HFFc6 (cell line): ENCODE measurements at regions not wholly inside any gene's neighbourhood (a gene's known extent, or its start where the extent isn't known, plus 50 kb on each side); places are given as distances from the start of the nearest gene placed in this dataset.

Experiments
- DNase-seq: peaks from one replicate; pipeline ENCODE4 v3.0.0-alpha.2; 2018
- H3K27ac Mint-ChIP-seq: 2 replicates; pipeline ENCODE4 v1.8.0; 2020; ENCODE audit warnings: mild to moderate bottlenecking, mixed read lengths
- H3K27me3 Mint-ChIP-seq: 2 replicates; pipeline ENCODE4 v1.8.0; 2021; ENCODE audit warnings: mild to moderate bottlenecking, moderate library complexity, mixed read lengths; ENCODE audit not compliant: insufficient read depth
- H3K36me3 Mint-ChIP-seq: 2 replicates; pipeline ENCODE4 v1.8.0; 2021; ENCODE audit warnings: low read depth, mixed read lengths
- H3K4me1 Mint-ChIP-seq: 2 replicates; pipeline ENCODE4 v1.8.0; 2020; ENCODE audit warnings: low read depth, mixed read lengths
- H3K4me3 Mint-ChIP-seq: 2 replicates; pipeline ENCODE4 v1.8.0; 2020; ENCODE audit warnings: mild to moderate bottlenecking, moderate library complexity, mixed read lengths
- H3K9me3 Mint-ChIP-seq: 2 replicates; pipeline ENCODE4 v1.8.0; 2020; ENCODE audit warnings: mild to moderate bottlenecking, mixed read lengths
- CTCF ChIP-seq: fragments of 200-600 bp; sonication (generic); IDR thresholded peaks from 2 replicates; pipeline ENCODE4 v1.5.0; 2021; ENCODE audit warnings: antibody characterized with exemption, mild to moderate bottlenecking

GRCh38 chr2:147500229-147500628, 344.6 kb upstream of the ACVR2A start:
- no peak for TF ChIP-seq CTCF
- Mint-ChIP-seq H3K9me3 (peaks cover 35% of the 10 kb centered on the region), H3K4me1 (no peaks in the 10 kb centered on the region), H3K27me3 (no peaks in the 10 kb centered on the region), H3K4me3 (no peak overlapping the region), H3K36me3 (no peaks in the 10 kb centered on the region), H3K27ac (no peak overlapping the region)
- DNase-seq = no peak

- Mint-ChIP-seq H3K9me3 (peaks cover 38% of the 10 kb centered on the region), H3K4me1 (no peaks in the 10 kb centered on the region), H3K27ac (no peak overlapping the region), H3K4me3 (no peak overlapping the region), H3K36me3 (no peaks in the 10 kb centered on the region), H3K27me3 (no peaks in the 10 kb centered on the region)
- no peak for DNase-seq
- TF ChIP-seq CTCF = no peak
Measured at GRCh38 chr2:147499785-147500184, 345.0 kb upstream of the ACVR2A start.

DNA sequence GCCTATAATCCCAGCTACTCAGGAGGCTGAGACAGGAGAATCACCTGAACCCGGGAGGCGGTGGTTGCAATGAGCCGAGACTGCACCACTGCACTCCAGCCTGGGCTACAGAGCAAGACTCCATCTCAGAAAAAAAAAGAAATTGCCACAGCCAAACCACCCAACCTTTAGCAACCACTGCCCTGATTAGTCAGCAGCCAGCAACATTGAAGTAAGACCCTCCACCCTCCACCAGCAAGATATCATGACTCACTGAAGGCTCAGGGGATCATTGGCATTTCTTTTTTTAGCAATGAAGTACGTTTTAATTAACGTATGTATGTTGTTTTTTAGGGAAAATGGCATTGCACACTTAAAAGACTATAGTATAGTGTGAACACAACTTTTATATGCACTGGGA, 349.1 kb upstream of the ACVR2A start:
- DNase-seq = no peak

GRCh38 chr2:147492471-147492870, 352.4 kb upstream of the ACVR2A start:
- no peak overlapping the region for H3K27ac Mint-ChIP-seq
- TF ChIP-seq CTCF = no peak
- DNase-seq = no peak
- H3K9me3 Mint-ChIP-seq = peaks cover 37% of the 10 kb centered on the region
- no peaks in the 10 kb centered on the region for H3K4me1 Mint-ChIP-seq
- no peaks in the 10 kb centered on the region for H3K36me3 Mint-ChIP-seq
- no peaks in the 10 kb centered on the region for H3K27me3 Mint-ChIP-seq
- H3K4me3 Mint-ChIP-seq = no peak overlapping the region

More for the DNA sequence above, 349.1 kb upstream of the ACVR2A start:
- H3K9me3 Mint-ChIP-seq = peaks cover 26% of the 10 kb centered on the region
- no peaks in the 10 kb centered on the region for H3K27me3 Mint-ChIP-seq
- no peak for TF ChIP-seq CTCF
- H3K36me3 Mint-ChIP-seq = no peaks in the 10 kb centered on the region
- H3K27ac Mint-ChIP-seq = no peak overlapping the region
- no peak overlapping the region for H3K4me3 Mint-ChIP-seq
- H3K4me1 Mint-ChIP-seq = no peaks in the 10 kb centered on the region

GRCh38 chr2:147491506-147491905, 353.3 kb upstream of the ACVR2A start:
- no peak overlapping the region for H3K27ac Mint-ChIP-seq
- H3K4me1 Mint-ChIP-seq = no peaks in the 10 kb centered on the region
- H3K4me3 Mint-ChIP-seq = no peak overlapping the region
- no peak for TF ChIP-seq CTCF
- peaks cover 37% of the 10 kb centered on the region for H3K9me3 Mint-ChIP-seq
- H3K27me3 Mint-ChIP-seq = no peaks in the 10 kb centered on the region
- no peaks in the 10 kb centered on the region for H3K36me3 Mint-ChIP-seq
- no peak for DNase-seq
